GM23338 (cell line): ENCODE measurements at regions not wholly inside any gene's neighbourhood (a gene's known extent, or its start where the extent isn't known, plus 50 kb on each side); places are given as distances from the start of the nearest gene placed in this dataset.

ENCODE experiments used
- CREB1 ChIP-seq: fragments of 250-450 bp; sonication (Bioruptor Pico); IDR thresholded peaks from 2 replicates; pipeline ENCODE4 v1.5.0; 2020; ENCODE audit warnings: low read depth, mild to moderate bottlenecking, moderate library complexity
- EZH2 ChIP-seq: fragments of 200-600 bp; sonication (generic); IDR thresholded peaks from one replicate; pipeline ENCODE4 v1.8.0; 2017; ENCODE audit warnings: antibody characterized with exemption, mild to moderate bottlenecking, low read depth; ENCODE audit not compliant: unreplicated experiment
- EZH2phosphoT487 ChIP-seq: fragments of 200-600 bp; sonication (generic); IDR thresholded peaks from one replicate; pipeline ENCODE4 v1.8.1; 2018; ENCODE audit warnings: antibody characterized with exemption; ENCODE audit not compliant: unreplicated experiment
- JUNB ChIP-seq: IDR thresholded peaks from one replicate; pipeline ENCODE4 v1.6.1; 2016; ENCODE audit warnings: antibody characterized with exemption; ENCODE audit not compliant: unreplicated experiment
- NANOG ChIP-seq: IDR thresholded peaks from 2 replicates; pipeline ENCODE4 v1.6.1; 2016; ENCODE audit warnings: antibody characterized with exemption, borderline replicate concordance
- POLR2AphosphoS5 ChIP-seq: IDR thresholded peaks from 2 replicates; pipeline ENCODE4 v1.6.1; 2016; ENCODE audit warnings: antibody characterized with exemption, low read depth
- STAT1 ChIP-seq: IDR thresholded peaks from one replicate; pipeline ENCODE4 v1.6.1; 2016; ENCODE audit warnings: antibody characterized with exemption; ENCODE audit not compliant: unreplicated experiment
- ZNF114 ChIP-seq: fragments of 250-450 bp; sonication (Bioruptor Pico); IDR thresholded peaks from 2 replicates; pipeline ENCODE4 v1.5.0; 2020; ENCODE audit warnings: mild to moderate bottlenecking, moderate library complexity
- ZNF331 ChIP-seq: fragments of 250-450 bp; sonication (Bioruptor Pico); IDR thresholded peaks from 2 replicates; pipeline ENCODE4 v1.5.0; 2020; ENCODE audit warnings: low read depth, mild to moderate bottlenecking, moderate library complexity
- TF ChIP-seq, protein P1 (sequence below), 2 experiments: fragments of 200-600 bp in 1 of 2; sonication (generic) in 1 of 2; conservative IDR thresholded peaks; 2 replicates each; pipeline versions ENCODE4 v1.5.1 to v1.6.1; 2016 to 2017; ENCODE audit warnings: antibody characterized with exemption in 2 of 2, low read depth in 2 of 2, mild to moderate bottlenecking in 2 of 2, moderate library complexity in 1 of 2
- TF ChIP-seq, protein P2 (sequence below): IDR thresholded peaks from one replicate; pipeline ENCODE4 v1.6.1; 2018; ENCODE audit warnings: antibody characterized with exemption; ENCODE audit not compliant: unreplicated experiment
- TF ChIP-seq, protein P3 (sequence below): IDR thresholded peaks from 2 replicates; pipeline ENCODE4 v1.6.1; 2016; ENCODE audit warnings: antibody characterized with exemption

DNA sequence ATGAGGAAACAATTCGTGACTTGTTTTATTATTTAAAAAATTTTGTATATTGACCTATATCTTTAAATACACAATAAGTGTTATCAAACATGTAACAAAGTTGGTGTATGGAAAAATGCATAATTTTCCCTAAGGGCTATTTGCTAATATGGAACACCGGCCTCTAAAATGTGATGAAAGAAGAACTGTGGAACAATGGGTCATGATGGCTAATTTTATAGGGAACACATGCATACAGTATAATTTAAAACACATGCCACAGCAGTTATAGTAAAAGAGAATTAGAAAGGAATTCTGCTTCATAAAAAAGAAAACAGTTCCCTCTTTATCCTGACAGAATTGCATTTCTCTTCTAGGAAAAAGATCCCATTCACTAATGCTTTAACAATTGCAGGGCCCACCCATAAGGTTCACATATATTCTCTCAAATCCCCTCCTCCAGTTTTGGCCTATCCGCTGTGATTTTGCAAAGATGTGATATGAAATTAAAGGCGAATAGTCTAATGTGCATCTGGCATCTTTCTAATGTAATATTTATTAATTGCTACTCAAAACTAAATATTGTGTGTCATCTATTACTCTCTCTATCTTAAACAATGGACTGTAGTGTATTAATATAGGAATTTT, 628.1 kb upstream of the CITED2 start:
- TF ChIP-seq, protein P1, sequence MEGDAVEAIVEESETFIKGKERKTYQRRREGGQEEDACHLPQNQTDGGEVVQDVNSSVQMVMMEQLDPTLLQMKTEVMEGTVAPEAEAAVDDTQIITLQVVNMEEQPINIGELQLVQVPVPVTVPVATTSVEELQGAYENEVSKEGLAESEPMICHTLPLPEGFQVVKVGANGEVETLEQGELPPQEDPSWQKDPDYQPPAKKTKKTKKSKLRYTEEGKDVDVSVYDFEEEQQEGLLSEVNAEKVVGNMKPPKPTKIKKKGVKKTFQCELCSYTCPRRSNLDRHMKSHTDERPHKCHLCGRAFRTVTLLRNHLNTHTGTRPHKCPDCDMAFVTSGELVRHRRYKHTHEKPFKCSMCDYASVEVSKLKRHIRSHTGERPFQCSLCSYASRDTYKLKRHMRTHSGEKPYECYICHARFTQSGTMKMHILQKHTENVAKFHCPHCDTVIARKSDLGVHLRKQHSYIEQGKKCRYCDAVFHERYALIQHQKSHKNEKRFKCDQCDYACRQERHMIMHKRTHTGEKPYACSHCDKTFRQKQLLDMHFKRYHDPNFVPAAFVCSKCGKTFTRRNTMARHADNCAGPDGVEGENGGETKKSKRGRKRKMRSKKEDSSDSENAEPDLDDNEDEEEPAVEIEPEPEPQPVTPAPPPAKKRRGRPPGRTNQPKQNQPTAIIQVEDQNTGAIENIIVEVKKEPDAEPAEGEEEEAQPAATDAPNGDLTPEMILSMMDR (conservative IDR thresholded peaks at IDR 0.05; ENCODE audit: low read depth in 2 of 2), result no peak
- TF ChIP-seq POLR2AphosphoS5 (no peak), STAT1 (no peak), NANOG (no peak; the same call in 1 of the 2 replicates), CREB1 (CRISPR knock-in tag) (no peak), EZH2 (no peak), EZH2phosphoT487 (no peak), JUNB (no peak), ZNF331 (CRISPR knock-in tag) (no peak), ZNF114 (no peak)
- TF ChIP-seq, protein P2, sequence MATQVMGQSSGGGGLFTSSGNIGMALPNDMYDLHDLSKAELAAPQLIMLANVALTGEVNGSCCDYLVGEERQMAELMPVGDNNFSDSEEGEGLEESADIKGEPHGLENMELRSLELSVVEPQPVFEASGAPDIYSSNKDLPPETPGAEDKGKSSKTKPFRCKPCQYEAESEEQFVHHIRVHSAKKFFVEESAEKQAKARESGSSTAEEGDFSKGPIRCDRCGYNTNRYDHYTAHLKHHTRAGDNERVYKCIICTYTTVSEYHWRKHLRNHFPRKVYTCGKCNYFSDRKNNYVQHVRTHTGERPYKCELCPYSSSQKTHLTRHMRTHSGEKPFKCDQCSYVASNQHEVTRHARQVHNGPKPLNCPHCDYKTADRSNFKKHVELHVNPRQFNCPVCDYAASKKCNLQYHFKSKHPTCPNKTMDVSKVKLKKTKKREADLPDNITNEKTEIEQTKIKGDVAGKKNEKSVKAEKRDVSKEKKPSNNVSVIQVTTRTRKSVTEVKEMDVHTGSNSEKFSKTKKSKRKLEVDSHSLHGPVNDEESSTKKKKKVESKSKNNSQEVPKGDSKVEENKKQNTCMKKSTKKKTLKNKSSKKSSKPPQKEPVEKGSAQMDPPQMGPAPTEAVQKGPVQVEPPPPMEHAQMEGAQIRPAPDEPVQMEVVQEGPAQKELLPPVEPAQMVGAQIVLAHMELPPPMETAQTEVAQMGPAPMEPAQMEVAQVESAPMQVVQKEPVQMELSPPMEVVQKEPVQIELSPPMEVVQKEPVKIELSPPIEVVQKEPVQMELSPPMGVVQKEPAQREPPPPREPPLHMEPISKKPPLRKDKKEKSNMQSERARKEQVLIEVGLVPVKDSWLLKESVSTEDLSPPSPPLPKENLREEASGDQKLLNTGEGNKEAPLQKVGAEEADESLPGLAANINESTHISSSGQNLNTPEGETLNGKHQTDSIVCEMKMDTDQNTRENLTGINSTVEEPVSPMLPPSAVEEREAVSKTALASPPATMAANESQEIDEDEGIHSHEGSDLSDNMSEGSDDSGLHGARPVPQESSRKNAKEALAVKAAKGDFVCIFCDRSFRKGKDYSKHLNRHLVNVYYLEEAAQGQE, result no peak
- TF ChIP-seq, protein P3, sequence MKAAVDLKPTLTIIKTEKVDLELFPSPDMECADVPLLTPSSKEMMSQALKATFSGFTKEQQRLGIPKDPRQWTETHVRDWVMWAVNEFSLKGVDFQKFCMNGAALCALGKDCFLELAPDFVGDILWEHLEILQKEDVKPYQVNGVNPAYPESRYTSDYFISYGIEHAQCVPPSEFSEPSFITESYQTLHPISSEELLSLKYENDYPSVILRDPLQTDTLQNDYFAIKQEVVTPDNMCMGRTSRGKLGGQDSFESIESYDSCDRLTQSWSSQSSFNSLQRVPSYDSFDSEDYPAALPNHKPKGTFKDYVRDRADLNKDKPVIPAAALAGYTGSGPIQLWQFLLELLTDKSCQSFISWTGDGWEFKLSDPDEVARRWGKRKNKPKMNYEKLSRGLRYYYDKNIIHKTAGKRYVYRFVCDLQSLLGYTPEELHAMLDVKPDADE, result no peak
